Sigmoid colon (tissue), 4 donors: ENCODE measurements at regions not wholly inside any gene's neighbourhood (a gene's known extent, or its start where the extent isn't known, plus 50 kb on each side); places are given as distances from the start of the nearest gene placed in this dataset.

Source experiments
- CTCF ChIP-seq, 4 experiments: fragments of 450-650 bp in 3 of 4; fragments of 200-600 bp in 1 of 4; IDR thresholded peaks; one replicate each; pipeline ENCODE4 v1.5.1; 2016 to 2019; ENCODE audit warnings: antibody characterized with exemption in 4 of 4, mild to moderate bottlenecking in 3 of 4, moderate library complexity in 2 of 4
- EP300 ChIP-seq, 4 donors: sonication (generic); formaldehyde crosslinking; IDR thresholded peaks; one replicate each; pipeline ENCODE4 v1.6.1; 2017; ENCODE audit warnings: antibody characterized with exemption in 4 of 4
- POLR2A ChIP-seq, 2 donors: fragments of 450-650 bp; IDR thresholded peaks; one replicate each; pipeline ENCODE4 v1.6.1; 2016; ENCODE audit warnings: antibody characterized with exemption in 2 of 2, mild to moderate bottlenecking in 2 of 2, moderate library complexity in 2 of 2
- POLR2AphosphoS5 ChIP-seq, 4 donors: sonication (generic); formaldehyde crosslinking; IDR thresholded peaks; one replicate each; pipeline ENCODE4 v1.6.1; 2017; ENCODE audit warnings: antibody characterized with exemption in 4 of 4

GRCh38 chr20:53869466-53870258 lies 200.7 kb downstream of the BCAS1 start:
- TF ChIP-seq POLR2A (IDR thresholded peaks at IDR 0.05): no peak
- TF ChIP-seq CTCF (IDR thresholded peaks at IDR 0.05): peak; percentile 56 to 85 (median 72)
- TF ChIP-seq EP300 (IDR thresholded peaks at IDR 0.05): no peak
- no peak for TF ChIP-seq POLR2AphosphoS5 (IDR thresholded peaks at IDR 0.05)
